HG03442 (cell line): ENCODE measurements at regions not wholly inside any gene's neighbourhood (a gene's known extent, or its start where the extent isn't known, plus 50 kb on each side); places are given as distances from the start of the nearest gene placed in this dataset.
A peak's percentile ranks its signal among the peaks of the same experiment; 100 is the strongest.
"Not testable (repeated sequence)": the region's sequence is repeated elsewhere in the genome, so short reads cannot be mapped to it uniquely, and the experiment has no call there.

Experiments used
- ATAC-seq: cut with Tn5 transposase; IDR thresholded peaks from one replicate; pipeline ENCODE4 v1.9.1; 2021; ENCODE audit warnings: mild to moderate bottlenecking, moderate library complexity; ENCODE audit not compliant: unreplicated experiment

DNA sequence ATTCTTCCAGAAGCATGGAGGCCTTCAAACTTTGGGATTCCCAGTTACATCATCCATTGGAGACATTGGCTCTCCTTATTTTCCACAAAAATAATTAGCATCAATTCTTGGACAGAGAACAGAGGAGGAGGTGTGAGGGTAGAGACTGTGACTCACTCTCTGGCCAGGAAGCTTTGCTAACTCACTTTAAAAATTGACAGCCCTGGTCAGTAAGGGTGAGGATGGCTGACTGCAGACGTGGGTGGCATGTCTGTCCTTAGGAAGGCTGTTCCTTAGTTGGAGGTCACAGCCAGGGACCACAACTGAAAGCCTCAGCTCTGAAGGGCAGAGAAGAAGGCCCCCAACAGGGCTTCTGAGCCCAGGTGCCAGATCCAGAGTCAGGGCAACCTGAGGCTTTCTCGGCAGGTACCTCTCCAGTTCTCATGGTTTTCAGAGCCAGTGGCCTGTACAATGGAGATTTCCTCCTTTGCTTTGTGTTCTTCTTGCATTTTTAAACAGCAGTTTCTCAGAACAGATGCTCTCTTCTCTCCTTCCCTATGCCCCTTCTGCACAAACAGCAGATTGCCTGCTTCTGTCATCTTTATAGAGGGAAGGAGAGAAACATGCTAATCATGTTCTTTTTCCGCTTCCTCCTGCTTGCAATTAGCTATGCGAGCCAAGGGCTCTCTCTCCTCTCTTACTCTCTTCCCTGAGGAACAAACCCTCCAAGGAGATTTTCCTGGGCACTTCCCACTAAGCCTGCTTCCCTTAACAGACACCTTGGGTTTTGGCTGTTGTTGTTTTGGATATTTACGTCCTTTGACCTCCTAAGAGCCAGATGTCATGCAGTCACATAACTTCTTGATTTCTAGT, 92.5 kb upstream of the ZNF366 start:
- no peak for ATAC-seq

DNA sequence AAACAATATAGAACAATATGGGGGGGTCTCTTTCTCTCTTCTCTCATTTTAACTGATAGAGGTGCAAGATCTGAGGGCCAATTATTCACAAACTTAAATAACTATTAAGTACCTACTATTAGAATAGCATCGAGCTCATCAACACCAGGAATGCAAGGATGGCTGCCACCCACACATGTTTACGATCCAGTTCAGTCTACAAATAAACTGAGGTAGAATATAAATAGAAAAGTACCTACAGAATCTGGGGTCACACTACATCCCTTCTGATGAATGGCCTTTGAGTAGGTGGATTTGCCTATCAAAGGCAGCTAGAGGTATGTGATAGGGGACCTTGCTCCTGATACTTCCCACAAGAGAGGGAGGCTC, 91.8 kb upstream of the ZNF366 start:
- ATAC-seq: no peak

DNA sequence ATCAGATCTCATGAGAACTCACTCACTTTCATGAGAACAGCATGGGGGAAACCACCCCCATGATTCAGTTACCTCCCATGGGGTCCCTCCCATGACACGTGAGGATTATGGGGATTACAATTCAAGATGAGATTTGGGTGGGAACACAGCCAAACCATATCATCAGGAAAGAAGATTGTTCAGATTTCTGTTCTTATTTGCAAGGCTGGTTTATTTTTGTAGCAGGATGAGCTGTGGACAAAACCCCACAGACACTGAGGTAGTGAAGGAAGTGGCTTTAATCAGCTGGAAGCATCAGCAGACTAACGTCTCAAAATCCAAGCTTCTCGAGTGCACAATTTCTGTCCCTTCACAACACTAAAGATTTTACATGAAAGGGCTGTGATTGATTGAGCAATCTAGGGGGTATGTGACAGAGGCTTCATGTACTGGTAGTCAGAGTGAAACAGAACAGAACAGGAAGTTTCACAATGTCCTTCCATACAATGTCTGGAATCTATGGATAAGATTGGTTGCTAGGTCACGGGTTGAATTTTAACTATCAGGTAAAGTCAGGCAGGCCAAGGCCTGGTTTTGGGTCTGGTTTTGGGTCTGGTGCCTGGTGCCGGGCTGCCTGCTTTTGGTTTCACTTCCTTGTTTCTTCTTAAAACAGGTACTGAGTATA, 91.3 kb upstream of the ZNF366 start:
- ATAC-seq: no peak

GRCh38 chr5:72597456-72597948, 90.3 kb upstream of the ZNF366 start:
- no peak for ATAC-seq

DNA sequence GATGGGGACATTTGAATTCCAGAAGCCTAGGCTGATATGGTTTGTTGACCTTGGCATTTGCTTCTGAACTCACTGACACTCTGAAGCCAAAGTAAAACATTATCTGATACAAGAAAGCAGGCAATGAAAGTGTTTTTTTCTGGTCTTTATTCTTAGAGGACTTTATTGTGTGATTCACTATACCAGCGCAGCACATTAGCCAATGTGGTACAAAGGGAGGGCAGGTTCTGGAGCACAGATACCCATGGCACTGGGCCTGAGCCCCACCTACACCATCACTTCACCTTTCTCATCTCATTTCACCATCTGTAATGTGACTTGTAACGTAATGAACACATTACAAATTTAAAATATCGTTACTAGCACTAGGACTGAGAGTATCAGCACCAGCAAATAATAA, 89.7 kb upstream of the ZNF366 start:
- no peak for ATAC-seq

- ATAC-seq: no peak
Measured at GRCh38 chr5:72588640-72589039, 81.4 kb upstream of the ZNF366 start.

- no peak for ATAC-seq
Measured at GRCh38 chr5:72587661-72588308, 80.6 kb upstream of the ZNF366 start.

- no peak for ATAC-seq
Measured at GRCh38 chr5:72586788-72587530, 79.7 kb upstream of the ZNF366 start.

DNA sequence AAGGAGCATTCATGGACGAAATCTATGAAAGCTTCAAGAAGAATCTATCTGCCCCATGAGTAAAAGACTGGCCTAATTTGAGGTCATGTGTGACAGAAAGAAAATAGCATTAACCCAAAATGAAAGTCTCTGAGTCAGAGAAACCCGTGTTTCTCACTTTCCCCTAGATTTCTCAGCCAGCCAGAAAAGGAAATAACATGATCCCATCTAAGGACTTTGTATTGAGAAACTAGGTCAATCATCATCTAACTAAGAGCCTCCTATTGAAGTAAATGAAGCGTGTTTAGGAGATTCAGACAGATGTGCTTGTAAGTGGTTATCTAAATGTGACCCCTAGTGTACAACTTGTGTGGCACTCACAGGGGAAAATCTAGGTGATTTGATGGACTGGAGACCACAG, 77.3 kb upstream of the ZNF366 start:
- ATAC-seq: peak; percentile 36

DNA sequence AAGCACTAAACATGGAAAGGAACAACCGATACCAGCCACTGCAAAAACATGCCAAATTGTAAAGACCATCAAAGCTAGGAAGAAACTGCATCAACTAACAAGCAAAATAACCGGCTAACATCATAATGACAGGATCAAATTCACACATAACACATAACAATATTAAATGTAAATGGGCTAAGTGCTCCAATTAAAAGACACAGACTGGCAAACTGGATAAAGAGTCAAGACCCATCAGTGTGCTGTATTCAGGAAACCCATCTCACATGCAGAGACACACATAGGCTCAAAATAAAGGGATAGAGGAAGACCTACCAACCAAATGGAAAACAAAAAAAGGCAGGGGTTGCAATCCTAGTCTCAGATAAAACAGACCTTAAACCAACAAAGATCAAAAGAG, 72.1 kb upstream of the ZNF366 start:
- ATAC-seq: not testable (repeated sequence)

DNA sequence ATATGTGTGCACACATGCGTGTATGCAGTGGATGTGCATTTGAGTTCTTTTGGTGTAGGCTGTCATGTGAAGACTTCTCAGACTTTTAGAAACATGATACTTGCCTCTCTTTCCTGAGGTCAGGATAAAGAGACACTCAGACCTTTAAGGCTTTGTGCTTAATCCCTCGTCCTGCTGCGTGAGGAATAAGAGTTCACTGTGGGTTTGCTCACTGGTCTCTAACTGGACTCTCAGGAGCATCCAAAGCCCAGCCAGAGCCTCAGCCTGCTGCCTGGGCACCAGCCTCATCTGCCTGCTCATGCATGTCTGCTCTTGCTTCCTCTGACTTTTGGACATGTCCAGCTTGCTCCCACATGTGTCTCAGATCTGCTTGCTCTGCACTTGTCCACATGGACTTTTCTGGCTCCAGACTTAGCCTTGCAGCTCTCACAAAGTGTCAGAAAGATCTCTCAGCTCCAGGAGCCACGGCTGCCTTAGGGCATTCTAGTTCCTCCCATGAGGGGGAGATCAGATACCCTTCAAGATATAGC, 65.1 kb upstream of the ZNF366 start:
- no peak for ATAC-seq

DNA sequence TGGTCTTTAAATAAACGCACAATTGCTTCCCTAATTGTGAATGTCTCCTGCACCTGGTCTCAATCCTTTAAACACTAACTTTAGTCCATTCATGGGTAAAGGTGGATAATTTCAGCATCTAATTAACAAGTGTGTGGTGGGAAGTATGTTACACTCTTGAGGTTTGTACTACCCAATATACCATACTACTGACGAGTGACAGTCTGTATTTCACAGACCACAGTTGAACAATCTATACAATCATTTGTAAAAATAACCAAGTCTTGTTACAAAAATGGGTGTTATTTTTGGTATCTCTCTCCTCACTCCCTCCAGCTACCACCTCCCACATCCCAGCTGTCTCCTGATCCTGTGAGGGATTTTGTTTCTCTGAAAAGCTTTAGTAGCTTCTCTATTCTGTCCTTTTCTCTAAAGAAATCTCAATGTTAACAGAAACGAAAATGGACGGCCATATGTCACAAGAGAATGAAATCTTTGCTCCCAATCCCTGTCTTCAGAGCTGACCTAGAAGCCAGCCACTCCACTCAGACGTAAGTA, 62.3 kb upstream of the ZNF366 start:
- no peak for ATAC-seq

DNA sequence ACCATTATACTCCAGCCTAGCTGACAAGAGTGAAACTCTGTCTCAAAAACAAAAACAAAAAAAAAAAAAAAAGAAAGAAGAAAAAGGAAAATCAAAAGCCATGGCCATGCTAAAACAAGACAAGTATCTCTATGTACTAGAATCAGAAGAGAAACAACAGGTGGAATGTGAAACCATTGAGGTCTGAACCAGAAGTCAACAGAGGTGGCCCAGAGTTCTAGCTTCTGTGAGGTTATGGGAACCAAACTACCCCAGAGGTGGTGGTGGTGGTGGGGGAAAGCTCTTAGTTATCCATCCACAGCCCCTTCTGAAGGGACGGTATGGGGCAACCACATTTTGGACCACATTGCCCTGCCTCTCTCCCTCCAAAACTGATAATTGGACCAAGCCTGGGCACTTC, 59.5 kb upstream of the ZNF366 start:
- no peak for ATAC-seq

- ATAC-seq: no peak
Measured at GRCh38 chr5:72565513-72566289, 58.5 kb upstream of the ZNF366 start.

GRCh38 chr5:72562717-72563116, 55.5 kb upstream of the ZNF366 start:
- no peak for ATAC-seq

DNA sequence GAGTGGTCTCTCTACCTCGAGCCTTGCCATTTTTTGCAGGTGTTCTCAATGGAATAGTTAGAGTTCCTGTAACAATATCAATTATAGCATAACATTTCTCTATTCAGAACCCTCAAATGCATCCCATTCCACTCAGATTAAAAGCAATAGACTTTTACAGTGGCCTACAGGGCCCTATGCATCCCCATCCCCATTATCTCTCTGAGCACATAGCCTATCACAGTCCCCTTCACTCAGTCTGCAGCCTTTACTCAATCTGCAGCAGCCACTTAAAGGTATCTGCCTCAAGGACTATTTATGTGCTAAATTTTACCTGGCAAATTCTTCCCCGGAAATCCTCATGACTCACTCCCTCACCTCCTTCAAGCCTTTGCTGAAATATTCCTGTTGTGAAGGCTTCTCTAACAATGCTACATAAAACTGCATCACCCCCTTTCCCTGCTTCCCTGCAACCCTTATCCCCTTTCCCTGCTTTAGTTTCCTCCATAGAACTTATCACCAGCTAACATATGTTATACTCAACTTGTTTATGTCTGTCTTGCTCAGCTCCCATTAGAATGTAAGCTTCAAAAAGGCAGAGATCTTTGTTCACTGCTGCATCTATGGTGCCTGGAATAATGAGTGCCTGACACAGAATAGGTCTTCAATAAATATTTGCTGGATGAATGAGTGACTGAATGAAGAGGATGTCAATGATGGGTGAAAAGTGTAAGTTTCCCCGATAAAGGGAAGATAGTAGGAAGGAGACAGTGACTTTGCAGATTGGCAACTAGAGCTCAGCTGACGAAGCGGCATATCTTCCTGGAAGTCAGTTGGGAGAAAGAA, 54.1 kb upstream of the ZNF366 start:
- no peak for ATAC-seq

- no peak for ATAC-seq
Measured at GRCh38 chr5:72559866-72560766, 52.9 kb upstream of the ZNF366 start.

GRCh38 chr5:72558383-72558782, 51.2 kb upstream of the ZNF366 start:
- no peak for ATAC-seq
